IPS-18a (cell line): ENCODE measurements at regions not wholly inside any gene's neighbourhood (a gene's known extent, or its start where the extent isn't known, plus 50 kb on each side); places are given as distances from the start of the nearest gene placed in this dataset.
"Not testable (repeated sequence)": the region's sequence is repeated elsewhere in the genome, so short reads cannot be mapped to it uniquely, and the experiment has no call there.

Experiments used
- H3K27ac ChIP-seq: one replicate; pipeline ENCODE4 v1.5.1; 2013; ENCODE audit warnings: low read length
- H3K27me3 ChIP-seq: one replicate; pipeline ENCODE4 v1.6.1; 2013; ENCODE audit warnings: mild to moderate bottlenecking, low read length; ENCODE audit not compliant: control insufficient read depth, insufficient read depth
- H3K36me3 ChIP-seq: one replicate; pipeline ENCODE4 v1.6.1; 2013; ENCODE audit warnings: low read depth, low read length; ENCODE audit not compliant: control insufficient read depth
- H3K4me1 ChIP-seq: one replicate; pipeline ENCODE4 v1.6.1; 2013; ENCODE audit warnings: low read depth, low read length; ENCODE audit not compliant: control insufficient read depth
- H3K4me3 ChIP-seq: one replicate; pipeline ENCODE4 v1.5.1; 2013; ENCODE audit warnings: low read length
- H3K9ac ChIP-seq: one replicate; pipeline ENCODE4 v1.6.1; 2013; ENCODE audit warnings: mild to moderate bottlenecking, low read length, moderate library complexity
- H3K9me3 ChIP-seq: one replicate; pipeline ENCODE4 v1.6.1; 2013; ENCODE audit warnings: low read depth, low read length; ENCODE audit not compliant: control insufficient read depth

GRCh38 chr2:14064346-14064745, 568.2 kb upstream of the LRATD1 start:
- Histone ChIP-seq H3K27me3 (no peaks in the 10 kb centered on the region), H3K4me1 (no peaks in the 10 kb centered on the region), H3K4me3 (no peak overlapping the region), H3K36me3 (no peaks in the 10 kb centered on the region), H3K9ac (no peak overlapping the region), H3K9me3 (no peaks in the 10 kb centered on the region), H3K27ac (no peak overlapping the region)

- no peak overlapping the region for H3K27ac ChIP-seq
- H3K9me3 ChIP-seq: no peaks in the 10 kb centered on the region
Observed at GRCh38 chr2:14072338-14072737, 560.2 kb upstream of the LRATD1 start.

DNA sequence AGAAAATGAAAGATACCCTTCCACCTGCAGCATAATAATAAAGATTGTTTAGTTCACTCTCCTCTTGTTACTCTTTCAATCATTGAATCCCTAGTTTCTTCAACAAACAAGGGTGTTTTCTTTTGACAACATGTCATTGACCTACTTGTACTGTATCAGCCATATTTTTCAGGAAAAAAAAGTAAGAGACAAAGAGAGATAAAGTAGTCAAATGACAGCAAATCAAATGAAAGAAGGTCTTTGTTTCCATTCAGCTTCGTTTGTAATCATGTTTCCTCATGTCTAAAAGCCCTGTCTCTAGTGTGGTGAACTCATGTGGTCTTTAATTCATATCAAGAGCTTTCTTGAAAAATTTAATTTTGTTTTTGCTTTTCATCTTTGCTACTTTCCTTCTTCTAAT, 557.8 kb upstream of the LRATD1 start:
- Histone ChIP-seq H3K4me1 (peaks cover 3% of the 10 kb centered on the region), H3K9me3 (no peaks in the 10 kb centered on the region), H3K36me3 (no peaks in the 10 kb centered on the region), H3K4me3 (no peak overlapping the region), H3K27me3 (no peaks in the 10 kb centered on the region), H3K9ac (no peak overlapping the region), H3K27ac (no peak overlapping the region)

More at GRCh38 chr2:14072338-14072737, 560.2 kb upstream of the LRATD1 start:
- no peaks in the 10 kb centered on the region for H3K36me3 ChIP-seq
- H3K27me3 ChIP-seq: no peaks in the 10 kb centered on the region
- H3K4me1 ChIP-seq: no peaks in the 10 kb centered on the region
- no peak overlapping the region for H3K9ac ChIP-seq
- H3K4me3 ChIP-seq: no peak overlapping the region

DNA sequence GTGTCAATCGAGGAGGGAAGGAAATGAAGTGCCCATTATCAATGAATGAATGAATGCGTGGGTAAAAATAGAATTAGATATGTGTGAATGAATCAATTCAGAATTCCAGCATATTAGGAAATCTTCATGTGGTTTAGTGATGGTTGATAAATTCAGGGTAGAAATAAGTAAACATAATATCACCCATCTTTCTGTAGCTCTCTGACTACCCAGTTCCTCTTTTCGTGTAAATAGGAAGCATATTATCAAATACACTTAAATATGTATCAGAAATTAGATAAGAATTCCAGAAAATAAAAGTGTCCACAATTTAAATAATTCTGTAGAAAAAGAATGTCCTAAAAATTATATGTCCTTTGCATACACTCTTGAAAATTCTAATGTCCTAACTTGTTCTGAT, 552.9 kb upstream of the LRATD1 start:
- Histone ChIP-seq H3K27ac (no peak overlapping the region), H3K4me1 (peaks cover 8% of the 10 kb centered on the region), H3K27me3 (no peaks in the 10 kb centered on the region), H3K9ac (no peak overlapping the region), H3K9me3 (peaks cover 3% of the 10 kb centered on the region), H3K36me3 (no peaks in the 10 kb centered on the region), H3K4me3 (no peak overlapping the region)

GRCh38 chr2:14081521-14081920, 551.0 kb upstream of the LRATD1 start:
- Histone ChIP-seq H3K36me3 (no peaks in the 10 kb centered on the region), H3K9me3 (peaks cover 3% of the 10 kb centered on the region), H3K4me3 (no peak overlapping the region), H3K4me1 (peaks cover 8% of the 10 kb centered on the region), H3K9ac (no peak overlapping the region), H3K27ac (no peak overlapping the region), H3K27me3 (no peaks in the 10 kb centered on the region)

DNA sequence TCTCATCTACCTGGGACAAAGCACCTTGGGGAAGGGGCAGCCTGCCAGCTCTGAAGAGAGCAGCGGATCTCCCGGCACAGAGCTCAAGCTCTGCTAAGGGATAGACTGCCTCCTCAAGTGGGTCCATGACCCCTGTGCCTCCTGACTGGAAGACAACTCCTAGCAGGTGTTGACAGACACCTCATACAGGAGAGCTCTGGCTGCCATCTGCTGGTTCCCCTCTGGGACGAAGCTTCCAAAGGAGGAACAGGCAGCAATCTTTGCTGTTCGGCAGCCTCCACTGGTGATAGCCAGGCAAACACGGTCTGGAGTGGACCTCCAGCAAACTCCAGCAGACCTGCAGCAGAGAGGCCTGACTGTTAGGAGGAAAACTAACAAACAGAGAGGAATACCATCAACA, 549.9 kb upstream of the LRATD1 start:
- Histone ChIP-seq H3K9ac (no peak overlapping the region), H3K4me1 (peaks cover 8% of the 10 kb centered on the region), H3K27me3 (no peaks in the 10 kb centered on the region), H3K4me3 (no peak overlapping the region), H3K27ac (no peak overlapping the region), H3K36me3 (no peaks in the 10 kb centered on the region), H3K9me3 (peaks cover 3% of the 10 kb centered on the region)

GRCh38 chr2:14094592-14094991, 537.9 kb upstream of the LRATD1 start:
- Histone ChIP-seq H3K4me1 (no peaks in the 10 kb centered on the region), H3K9me3 (no peaks in the 10 kb centered on the region), H3K9ac (no peak overlapping the region), H3K4me3 (no peak overlapping the region), H3K27me3 (no peaks in the 10 kb centered on the region), H3K36me3 (no peaks in the 10 kb centered on the region), H3K27ac (no peak overlapping the region)

- not testable (repeated sequence) for H3K36me3 ChIP-seq, H3K9me3 ChIP-seq, H3K27me3 ChIP-seq, H3K9ac ChIP-seq, H3K4me3 ChIP-seq, H3K4me1 ChIP-seq, H3K27ac ChIP-seq
Observed at GRCh38 chr2:14099101-14099500, 533.4 kb upstream of the LRATD1 start.

DNA sequence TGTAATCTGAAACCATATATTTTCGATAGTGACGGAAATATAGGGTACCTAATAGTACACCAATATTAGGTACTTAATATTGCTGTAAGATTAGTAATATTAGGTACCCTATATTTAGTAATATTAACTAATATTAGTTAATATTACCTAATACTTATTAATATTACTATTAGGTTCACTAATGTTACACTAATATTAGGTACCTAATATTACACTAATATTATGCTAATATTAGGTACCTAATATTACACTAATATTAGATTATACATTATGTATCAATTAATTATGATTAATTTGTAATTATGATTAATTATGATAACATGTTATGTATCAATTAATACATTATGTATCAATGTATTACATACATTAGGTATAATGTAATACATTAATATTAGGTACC, 518.2 kb upstream of the LRATD1 start:
- H3K9ac ChIP-seq: no peak overlapping the region
- no peak overlapping the region for H3K4me3 ChIP-seq

DNA sequence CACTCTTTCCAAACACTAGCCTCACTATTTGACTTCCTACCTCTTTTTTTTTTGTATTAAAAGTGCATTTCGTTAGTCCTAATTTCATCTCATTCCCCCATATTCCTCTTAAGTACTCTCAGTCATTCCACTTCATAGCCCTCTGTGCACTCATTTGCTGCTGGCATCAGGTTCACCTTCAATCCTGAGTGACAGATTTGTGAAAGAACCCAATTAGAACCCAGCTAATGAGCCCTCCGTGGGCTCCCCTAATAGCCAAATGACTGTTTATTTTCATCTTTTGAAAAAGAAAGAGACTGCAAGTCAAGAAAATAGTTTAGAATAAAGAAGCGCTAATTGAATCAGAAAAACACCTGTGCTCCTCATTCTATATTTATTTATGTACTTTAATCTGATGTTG, 512.1 kb upstream of the LRATD1 start:
- Histone ChIP-seq H3K27me3 (no peaks in the 10 kb centered on the region), H3K27ac (no peak overlapping the region), H3K4me1 (no peaks in the 10 kb centered on the region), H3K36me3 (no peaks in the 10 kb centered on the region), H3K4me3 (no peak overlapping the region), H3K9ac (no peak overlapping the region), H3K9me3 (no peaks in the 10 kb centered on the region)

More for the DNA sequence above, 518.2 kb upstream of the LRATD1 start:
- Histone ChIP-seq H3K9me3 (no peaks in the 10 kb centered on the region), H3K36me3 (no peaks in the 10 kb centered on the region), H3K27ac (no peak overlapping the region), H3K4me1 (no peaks in the 10 kb centered on the region), H3K27me3 (no peaks in the 10 kb centered on the region)

DNA sequence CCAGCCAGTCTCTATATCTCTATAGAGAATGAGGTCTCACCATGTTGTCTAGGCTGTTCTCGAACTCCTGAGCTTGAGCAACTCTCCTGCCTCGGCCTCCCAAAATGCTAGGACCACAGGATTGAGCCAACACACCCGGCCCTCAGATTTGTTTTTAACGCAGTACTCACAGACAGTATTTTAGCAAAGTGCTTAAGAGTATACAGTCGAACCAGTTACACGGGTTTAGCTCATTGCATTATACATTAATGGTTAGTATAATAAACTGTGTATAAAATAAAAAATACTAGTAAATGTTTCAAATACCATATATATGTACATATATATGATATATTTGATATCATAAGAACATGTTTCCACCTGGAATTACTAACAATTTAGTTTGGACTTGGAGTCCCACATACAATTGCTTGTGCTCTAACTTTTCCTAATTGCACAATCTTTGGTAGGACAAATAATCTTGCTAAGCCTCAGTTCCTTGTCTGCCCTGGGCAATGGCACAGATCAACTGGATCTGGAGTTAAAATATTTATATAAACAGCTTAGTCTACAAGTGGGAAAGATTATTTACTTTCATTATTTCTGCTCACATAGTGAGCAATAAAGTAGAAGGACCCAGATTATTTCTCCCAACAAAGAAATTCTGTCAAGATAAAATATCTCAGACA, 508.9 kb upstream of the LRATD1 start:
- Histone ChIP-seq H3K4me1 (no peaks in the 10 kb centered on the region), H3K9ac (no peak overlapping the region), H3K27me3 (no peaks in the 10 kb centered on the region), H3K9me3 (peaks cover 6% of the 10 kb centered on the region), H3K4me3 (no peak overlapping the region), H3K27ac (no peak overlapping the region), H3K36me3 (no peaks in the 10 kb centered on the region)

DNA sequence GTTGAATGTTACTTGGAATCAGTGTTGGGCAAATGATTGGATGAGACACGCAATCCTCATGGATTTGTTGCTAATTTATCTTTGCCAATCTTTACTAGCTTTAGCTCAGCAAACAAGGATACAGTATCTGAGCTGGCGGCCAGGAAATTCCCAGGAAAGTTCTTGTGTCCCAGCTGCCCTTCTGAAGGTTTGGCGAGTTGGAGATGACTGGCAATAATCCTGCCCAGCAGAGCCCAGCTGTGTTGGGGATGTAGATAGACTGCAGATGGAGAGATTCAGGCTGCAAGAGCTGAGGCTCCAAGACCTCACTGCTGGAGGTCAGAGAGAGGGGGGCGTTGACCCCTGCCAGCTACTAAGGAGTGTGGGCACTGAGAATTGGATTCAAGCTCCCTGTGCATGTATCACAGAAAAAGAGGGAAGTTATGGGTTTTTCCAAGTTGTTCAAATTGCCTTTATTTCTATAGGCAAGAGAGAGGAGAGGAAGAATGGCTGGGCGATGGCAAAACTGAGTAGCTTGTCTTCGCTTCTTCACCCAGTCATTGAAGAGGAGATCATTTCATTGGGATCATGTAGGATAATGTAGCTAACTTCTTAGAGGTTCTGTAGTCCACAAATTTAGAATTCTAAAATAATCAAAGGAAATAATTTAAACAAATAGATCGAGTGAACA, 506.8 kb upstream of the LRATD1 start:
- H3K4me3 ChIP-seq: no peak overlapping the region
- no peaks in the 10 kb centered on the region for H3K36me3 ChIP-seq
- no peaks in the 10 kb centered on the region for H3K4me1 ChIP-seq
- no peak overlapping the region for H3K9ac ChIP-seq
- H3K27me3 ChIP-seq: no peaks in the 10 kb centered on the region
- peaks cover 6% of the 10 kb centered on the region for H3K9me3 ChIP-seq
- no peak overlapping the region for H3K27ac ChIP-seq
